ENCODE measurements at regions not wholly inside any gene's neighbourhood (a gene's known extent, or its start where the extent isn't known, plus 50 kb on each side); places are given as distances from the start of the nearest gene placed in this dataset.

DNA sequence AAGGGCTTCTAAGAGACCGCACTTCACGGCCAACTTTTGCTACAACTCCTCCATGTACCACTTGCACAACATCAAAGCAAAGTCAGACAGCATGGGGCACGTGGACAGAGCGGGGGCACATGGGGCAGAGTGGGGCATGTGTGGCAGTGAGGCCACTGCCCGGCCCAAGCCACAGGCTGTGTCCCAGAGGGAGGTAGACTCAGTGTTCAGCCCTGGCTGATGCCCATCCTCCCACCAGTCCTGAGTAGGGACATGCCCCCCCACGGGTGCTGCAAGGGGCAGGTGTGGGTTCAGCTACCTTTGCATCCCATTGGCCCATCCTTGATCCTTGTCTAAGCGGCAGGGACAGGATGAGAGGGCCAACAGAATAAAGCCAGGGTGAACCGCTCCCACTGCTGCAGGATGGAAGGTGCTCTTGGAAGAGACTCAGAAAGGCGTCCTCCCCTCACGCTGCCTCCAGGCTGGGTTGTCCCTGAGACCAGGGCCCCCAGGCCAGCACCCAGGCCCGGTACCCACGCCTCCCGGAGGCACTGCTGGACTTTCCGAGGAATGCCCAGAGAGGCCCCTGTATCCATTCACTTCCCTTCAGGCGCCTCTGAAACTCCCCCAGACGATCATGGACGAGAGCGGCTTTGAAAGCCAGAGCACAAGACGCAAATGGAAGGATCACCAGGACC, 218.2 kb downstream of the NDUFA10 start:
- H3K4me2 ChIP-seq (ENCODE audit: low read length), result no peak overlapping the region
- no peaks in the 10 kb centered on the region for H3K9me3 ChIP-seq (ENCODE audit: low read length)
- H3K4me3 ChIP-seq (ENCODE audit: low read depth, low read length, poor library complexity, severe bottlenecking), result no peak overlapping the region
- no peak overlapping the region for H3K9ac ChIP-seq (ENCODE audit: low read length)
- no peaks in the 10 kb centered on the region for H3F3A ChIP-seq (ENCODE audit: insufficient read depth, low read length)
- no peak overlapping the region for H3K27ac ChIP-seq (ENCODE audit: low read depth, low read length, poor library complexity, severe bottlenecking)
- H3K79me2 ChIP-seq (ENCODE audit: insufficient read depth, low read length), result no peaks in the 10 kb centered on the region
- TF ChIP-seq EZH2 (IDR thresholded peaks at IDR 0.05; ENCODE audit: borderline replicate concordance, low read length), result no peak
- TF ChIP-seq, protein P1, sequence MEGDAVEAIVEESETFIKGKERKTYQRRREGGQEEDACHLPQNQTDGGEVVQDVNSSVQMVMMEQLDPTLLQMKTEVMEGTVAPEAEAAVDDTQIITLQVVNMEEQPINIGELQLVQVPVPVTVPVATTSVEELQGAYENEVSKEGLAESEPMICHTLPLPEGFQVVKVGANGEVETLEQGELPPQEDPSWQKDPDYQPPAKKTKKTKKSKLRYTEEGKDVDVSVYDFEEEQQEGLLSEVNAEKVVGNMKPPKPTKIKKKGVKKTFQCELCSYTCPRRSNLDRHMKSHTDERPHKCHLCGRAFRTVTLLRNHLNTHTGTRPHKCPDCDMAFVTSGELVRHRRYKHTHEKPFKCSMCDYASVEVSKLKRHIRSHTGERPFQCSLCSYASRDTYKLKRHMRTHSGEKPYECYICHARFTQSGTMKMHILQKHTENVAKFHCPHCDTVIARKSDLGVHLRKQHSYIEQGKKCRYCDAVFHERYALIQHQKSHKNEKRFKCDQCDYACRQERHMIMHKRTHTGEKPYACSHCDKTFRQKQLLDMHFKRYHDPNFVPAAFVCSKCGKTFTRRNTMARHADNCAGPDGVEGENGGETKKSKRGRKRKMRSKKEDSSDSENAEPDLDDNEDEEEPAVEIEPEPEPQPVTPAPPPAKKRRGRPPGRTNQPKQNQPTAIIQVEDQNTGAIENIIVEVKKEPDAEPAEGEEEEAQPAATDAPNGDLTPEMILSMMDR (IDR thresholded peaks at IDR 0.05; ENCODE audit: low read length), result no peak
- no peaks in the 10 kb centered on the region for H4K20me1 ChIP-seq (ENCODE audit: insufficient read depth, low read length)
- H2AFZ ChIP-seq (ENCODE audit: low read length), result no peak overlapping the region
- no peaks in the 10 kb centered on the region for H3K9me2 ChIP-seq (ENCODE audit: low read depth, low read length)
- H3K4me1 ChIP-seq (ENCODE audit: insufficient read depth, low read length, severe bottlenecking), result no peaks in the 10 kb centered on the region
- H3K27me3 ChIP-seq (ENCODE audit: insufficient read depth, low read length), result no peaks in the 10 kb centered on the region
- no peaks in the 10 kb centered on the region for H3K36me3 ChIP-seq (ENCODE audit: insufficient read depth, low read length)

DNA sequence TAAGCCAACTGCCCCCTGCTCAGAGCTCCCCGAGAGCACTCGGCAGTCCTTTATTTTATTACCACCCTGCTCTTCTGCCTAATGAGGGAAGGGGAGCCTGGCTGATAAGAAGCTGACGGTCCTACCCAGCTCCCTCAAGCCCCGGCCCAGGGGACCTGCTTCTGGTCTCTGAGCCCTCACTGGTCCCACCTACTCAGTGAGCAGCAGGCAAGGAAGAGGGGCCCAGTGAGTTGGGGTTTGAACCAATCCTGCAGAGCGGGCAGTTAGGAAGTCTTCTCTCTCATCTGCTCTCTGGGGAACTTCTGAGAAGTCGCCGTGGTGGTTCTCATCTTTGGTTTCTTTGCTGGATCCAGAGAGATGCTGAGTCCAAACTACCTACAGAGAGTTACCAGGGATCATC, 218.9 kb downstream of the NDUFA10 start:
- TF ChIP-seq, protein P1 (IDR thresholded peaks at IDR 0.05; ENCODE audit: low read length), result no peak
- no peak for TF ChIP-seq EZH2 (IDR thresholded peaks at IDR 0.05; ENCODE audit: borderline replicate concordance, low read length)
- no peaks in the 10 kb centered on the region for H3K36me3 ChIP-seq (ENCODE audit: insufficient read depth, low read length)

GRCh38 chr2:239805414-239805813, 219.7 kb downstream of the NDUFA10 start:
- no peaks in the 10 kb centered on the region for H3K79me2 ChIP-seq (ENCODE audit: insufficient read depth, low read length)
- no peaks in the 10 kb centered on the region for H3K36me3 ChIP-seq (ENCODE audit: insufficient read depth, low read length)
- H3K27ac ChIP-seq (ENCODE audit: low read depth, low read length, poor library complexity, severe bottlenecking), result no peak overlapping the region
- no peak overlapping the region for H3K9ac ChIP-seq (ENCODE audit: low read length)
- H3K4me2 ChIP-seq (ENCODE audit: low read length), result no peak overlapping the region
- no peaks in the 10 kb centered on the region for H3K9me2 ChIP-seq (ENCODE audit: low read depth, low read length)
- H3F3A ChIP-seq (ENCODE audit: insufficient read depth, low read length), result no peaks in the 10 kb centered on the region
- H4K20me1 ChIP-seq (ENCODE audit: insufficient read depth, low read length), result no peaks in the 10 kb centered on the region
- H3K4me1 ChIP-seq (ENCODE audit: insufficient read depth, low read length, severe bottlenecking), result no peaks in the 10 kb centered on the region
- H3K9me3 ChIP-seq (ENCODE audit: low read length), result no peaks in the 10 kb centered on the region
- no peak overlapping the region for H2AFZ ChIP-seq (ENCODE audit: low read length)
- H3K27me3 ChIP-seq (ENCODE audit: insufficient read depth, low read length), result no peaks in the 10 kb centered on the region
- no peak for TF ChIP-seq EZH2 (IDR thresholded peaks at IDR 0.05; ENCODE audit: borderline replicate concordance, low read length)
- TF ChIP-seq, protein P1 (IDR thresholded peaks at IDR 0.05; ENCODE audit: low read length), result no peak
- H3K4me3 ChIP-seq (ENCODE audit: low read depth, low read length, poor library complexity, severe bottlenecking), result no peak overlapping the region

More for the DNA sequence above, 218.9 kb downstream of the NDUFA10 start:
- Histone ChIP-seq H3F3A (ENCODE audit: insufficient read depth, low read length) (no peaks in the 10 kb centered on the region), H4K20me1 (ENCODE audit: insufficient read depth, low read length) (no peaks in the 10 kb centered on the region), H3K9me3 (ENCODE audit: low read length) (no peaks in the 10 kb centered on the region), H3K4me1 (ENCODE audit: insufficient read depth, low read length, severe bottlenecking) (no peaks in the 10 kb centered on the region), H3K27ac (ENCODE audit: low read depth, low read length, poor library complexity, severe bottlenecking) (no peak overlapping the region), H3K9ac (ENCODE audit: low read length) (no peak overlapping the region), H2AFZ (ENCODE audit: low read length) (no peak overlapping the region), H3K4me3 (ENCODE audit: low read depth, low read length, poor library complexity, severe bottlenecking) (no peak overlapping the region), H3K9me2 (ENCODE audit: low read depth, low read length) (no peaks in the 10 kb centered on the region), H3K27me3 (ENCODE audit: insufficient read depth, low read length) (no peaks in the 10 kb centered on the region), H3K4me2 (ENCODE audit: low read length) (no peak overlapping the region), H3K79me2 (ENCODE audit: insufficient read depth, low read length) (no peaks in the 10 kb centered on the region)

Data from OCI-LY1 (cell line).